Stimulated activated CD4-positive, alpha-beta T cell treated with anti-CD3 and anti-CD28 coated beads, TNF-alpha, amount 100 ng/mL, for 1 hour (primary cell): ENCODE measurements at regions not wholly inside any gene's neighbourhood (a gene's known extent, or its start where the extent isn't known, plus 50 kb on each side); places are given as distances from the start of the nearest gene placed in this dataset.
"Not testable (repeated sequence)": the region's sequence is repeated elsewhere in the genome, so short reads cannot be mapped to it uniquely, and the experiment has no call there.

ENCODE experiments used
- DNase-seq, 3 donors: peaks; one replicate each; pipeline ENCODE4 v3.0.0-alpha.2; 2020; ENCODE audit warnings: low read depth in 3 of 3, low spot score in 1 of 3

GRCh38 chr9:31556667-31557463 is 827.6 kb upstream of the ACO1 start:
- DNase-seq, result no peak

- not testable (repeated sequence) for DNase-seq
Observed at GRCh38 chr9:31572190-31572589, 812.3 kb upstream of the ACO1 start.

- no peak for DNase-seq
Observed at GRCh38 chr9:31573561-31573960, 810.9 kb upstream of the ACO1 start.

- DNase-seq, result no peak
Observed at GRCh38 chr9:31574006-31574765, 810.3 kb upstream of the ACO1 start.

GRCh38 chr9:31582071-31582470 is 802.4 kb upstream of the ACO1 start:
- no peak for DNase-seq

DNA sequence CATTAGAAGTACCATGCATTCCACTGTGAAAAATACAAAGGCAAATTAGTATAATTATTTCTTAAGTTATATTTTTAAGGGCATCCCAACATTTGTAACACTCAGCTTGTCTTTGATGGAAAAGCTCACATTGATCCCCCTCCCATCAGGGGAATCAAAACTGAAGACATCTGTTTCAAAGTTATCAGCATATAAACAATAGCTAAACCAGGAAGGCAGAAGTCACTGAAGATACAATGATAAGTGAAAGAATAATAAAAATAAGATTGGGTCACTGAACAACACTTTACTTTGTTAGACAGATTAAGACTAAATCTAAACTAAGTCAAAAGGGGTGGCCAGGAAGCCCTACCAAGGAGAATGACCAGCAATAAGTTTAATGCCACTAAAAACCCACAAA is 801.9 kb upstream of the ACO1 start:
- DNase-seq, result no peak

GRCh38 chr9:31585158-31585557 is 799.3 kb upstream of the ACO1 start:
- no peak for DNase-seq

GRCh38 chr9:31587146-31587545 is 797.3 kb upstream of the ACO1 start:
- no peak for DNase-seq

DNA sequence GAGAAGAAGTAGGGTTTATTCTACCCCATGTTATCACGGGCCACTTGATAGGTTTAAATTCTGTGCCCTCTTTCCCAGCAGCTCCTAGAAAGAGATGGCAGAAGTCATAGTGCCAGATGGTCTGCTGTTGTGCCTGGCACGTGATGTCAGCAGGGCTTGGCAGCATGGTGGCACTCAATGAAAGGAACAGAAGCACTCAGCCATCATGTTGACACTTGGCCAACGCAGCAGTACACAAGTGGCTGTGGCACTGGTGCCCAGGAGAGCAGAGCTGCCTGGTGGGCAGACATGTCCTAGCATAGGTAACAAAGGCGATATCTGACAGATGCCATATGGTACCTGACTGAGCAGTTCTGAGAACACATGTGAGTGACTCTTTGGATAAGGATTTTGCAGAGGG is 796.4 kb upstream of the ACO1 start:
- DNase-seq, result no peak

DNA sequence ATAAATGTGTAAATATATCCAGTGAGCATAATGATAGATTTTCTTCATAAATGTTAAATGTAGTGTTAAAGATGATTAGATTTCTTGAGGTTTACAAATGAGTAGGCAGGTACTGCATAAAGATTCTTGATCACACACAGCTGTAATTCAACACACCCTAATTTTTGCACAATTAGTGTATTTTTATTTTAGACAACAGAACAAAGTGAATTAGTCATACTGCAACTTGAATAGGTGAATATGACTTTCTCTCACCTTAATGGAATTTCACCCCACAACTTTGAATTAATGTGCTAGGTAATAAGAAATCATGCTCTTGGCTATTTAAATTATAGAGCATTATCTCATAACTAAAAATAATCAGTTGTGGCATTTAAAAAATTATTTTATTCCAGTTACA is 795.7 kb upstream of the ACO1 start:
- DNase-seq, result no peak

GRCh38 chr9:31590091-31590490 is 794.4 kb upstream of the ACO1 start:
- no peak for DNase-seq

DNA sequence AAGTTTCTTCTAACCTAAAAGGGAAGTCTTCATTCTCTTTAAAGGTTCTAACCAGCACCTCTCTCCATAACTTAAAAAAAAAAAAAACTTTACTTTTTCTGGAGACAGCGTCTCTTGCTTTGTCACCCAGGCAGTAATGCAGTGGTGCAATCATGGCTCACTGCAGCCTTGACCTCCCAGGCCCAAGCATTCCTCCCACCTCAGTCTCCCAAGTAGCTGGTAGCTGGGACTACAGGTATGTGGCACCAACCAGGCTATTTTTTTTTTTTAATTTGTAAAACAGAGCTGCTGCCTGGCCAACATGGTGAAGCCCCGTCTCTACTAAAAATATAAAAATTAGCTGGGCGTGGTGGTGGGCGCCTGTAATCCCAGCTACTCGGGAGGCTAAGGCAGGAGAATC is 787.4 kb upstream of the ACO1 start:
- not testable (repeated sequence) for DNase-seq

DNA sequence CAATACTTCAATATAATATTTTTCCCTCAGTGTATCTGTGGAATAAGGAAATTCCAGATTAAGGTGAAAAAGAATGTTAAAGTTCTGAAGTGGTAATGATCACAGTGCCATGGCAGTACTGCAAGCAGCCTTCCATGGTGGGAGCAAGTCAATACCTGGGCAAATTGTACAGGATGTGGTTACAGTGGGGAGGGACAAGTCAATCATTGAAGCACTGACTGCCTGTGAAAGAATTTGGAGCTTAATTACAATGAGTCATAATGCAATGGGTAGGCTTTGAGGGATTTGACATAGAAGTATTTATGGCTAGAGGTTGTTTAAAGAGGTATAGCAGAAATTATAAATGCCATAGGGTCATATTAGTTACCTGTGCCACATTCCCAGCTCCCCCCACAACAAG is 786.5 kb upstream of the ACO1 start:
- no peak for DNase-seq

DNA sequence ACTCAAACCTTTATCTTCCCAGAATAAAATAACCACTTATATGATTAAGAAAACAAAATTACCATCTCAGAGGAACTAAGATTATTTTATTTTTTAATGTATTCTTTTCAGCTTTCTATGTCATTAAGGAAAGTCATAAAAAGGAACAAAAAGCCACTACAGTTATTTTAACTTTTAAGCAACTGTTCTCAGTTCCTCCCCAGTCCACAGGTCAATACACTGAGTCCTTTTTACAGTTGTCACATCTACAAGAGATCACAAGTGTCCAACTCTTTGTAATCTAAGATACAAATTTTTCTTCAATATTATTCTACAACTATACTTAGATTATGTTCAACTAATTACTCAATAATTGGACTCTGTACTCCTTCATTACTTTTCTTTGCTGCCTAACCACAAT is 782.8 kb upstream of the ACO1 start:
- no peak for DNase-seq

GRCh38 chr9:31604531-31604930 is 779.9 kb upstream of the ACO1 start:
- DNase-seq, result no peak

DNA sequence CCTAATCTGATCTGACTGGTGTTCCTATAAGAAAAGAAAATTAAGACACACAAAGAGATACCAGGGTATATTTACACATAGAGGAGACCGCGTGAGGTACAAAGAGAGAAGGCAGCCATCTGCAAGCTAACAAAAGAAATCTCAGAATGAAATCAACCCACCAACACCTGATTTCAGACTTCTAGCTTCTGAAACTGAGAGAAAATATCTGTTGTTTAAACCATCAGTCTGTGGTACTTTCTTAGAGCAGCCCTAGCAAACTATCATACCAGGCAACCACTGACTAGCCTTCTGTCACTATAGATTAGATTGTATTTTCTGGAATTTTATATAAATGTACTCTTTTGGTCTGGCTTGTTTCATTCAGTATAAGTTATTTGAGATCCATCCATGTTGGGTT is 779.3 kb upstream of the ACO1 start:
- DNase-seq, result no peak

GRCh38 chr9:31606678-31607077 is 777.8 kb upstream of the ACO1 start:
- DNase-seq, result no peak

DNA sequence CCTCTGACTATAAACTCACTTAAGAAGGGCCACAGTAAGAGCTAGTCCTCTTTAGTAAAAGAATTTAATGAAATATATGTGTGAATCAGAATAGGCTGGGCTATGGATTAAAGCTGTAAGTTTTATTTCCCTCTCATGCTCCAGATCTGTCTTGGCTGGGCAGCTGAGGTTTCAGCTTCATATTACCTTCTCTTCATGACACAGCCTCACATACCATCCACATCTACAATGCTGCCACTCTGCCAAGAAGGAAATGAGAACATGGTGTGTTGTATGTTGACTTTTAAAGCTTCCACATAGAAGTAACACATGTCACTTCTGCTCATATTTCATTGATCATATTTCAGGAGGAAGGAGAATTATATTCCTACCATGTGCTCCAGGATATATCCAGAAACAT is 776.0 kb upstream of the ACO1 start:
- no peak for DNase-seq

- no peak for DNase-seq
Observed at GRCh38 chr9:31608881-31609280, 775.6 kb upstream of the ACO1 start.

DNA sequence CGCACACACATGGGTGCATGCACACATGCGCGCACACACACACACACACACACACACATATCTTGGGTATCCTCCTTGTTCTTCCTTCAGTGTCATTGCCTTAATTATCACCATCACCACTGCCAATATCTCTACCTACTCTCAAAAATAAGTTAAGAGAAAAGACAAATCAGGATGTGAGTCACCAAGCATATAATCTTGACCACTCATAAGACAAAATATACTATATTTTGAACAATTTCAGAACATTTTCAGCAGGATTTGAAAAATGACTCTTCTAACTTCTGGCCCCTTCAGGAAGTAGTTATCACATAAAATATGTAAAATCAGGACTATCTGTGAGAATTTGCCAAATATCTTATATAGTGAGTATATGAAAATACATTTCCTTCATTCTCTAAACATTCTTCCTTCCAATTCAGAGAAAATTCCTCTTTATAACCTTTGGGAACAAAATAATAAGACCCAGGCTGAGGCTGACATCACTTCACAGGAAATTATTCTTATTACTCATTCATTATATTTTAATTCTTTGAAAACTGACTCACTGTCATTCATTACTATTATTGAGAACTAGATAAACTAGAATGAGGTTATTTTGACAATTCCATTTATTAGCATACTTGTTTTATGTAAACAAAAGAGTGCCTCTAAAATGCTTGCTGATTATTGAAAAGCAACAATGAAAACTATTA is 772.0 kb upstream of the ACO1 start:
- no peak for DNase-seq

GRCh38 chr9:31615966-31616365 is 768.5 kb upstream of the ACO1 start:
- no peak for DNase-seq

GRCh38 chr9:31623511-31623910 is 760.9 kb upstream of the ACO1 start:
- no peak for DNase-seq
